ENCODE measurements at regions not wholly inside any gene's neighbourhood (a gene's known extent, or its start where the extent isn't known, plus 50 kb on each side); places are given as distances from the start of the nearest gene placed in this dataset.

DNA sequence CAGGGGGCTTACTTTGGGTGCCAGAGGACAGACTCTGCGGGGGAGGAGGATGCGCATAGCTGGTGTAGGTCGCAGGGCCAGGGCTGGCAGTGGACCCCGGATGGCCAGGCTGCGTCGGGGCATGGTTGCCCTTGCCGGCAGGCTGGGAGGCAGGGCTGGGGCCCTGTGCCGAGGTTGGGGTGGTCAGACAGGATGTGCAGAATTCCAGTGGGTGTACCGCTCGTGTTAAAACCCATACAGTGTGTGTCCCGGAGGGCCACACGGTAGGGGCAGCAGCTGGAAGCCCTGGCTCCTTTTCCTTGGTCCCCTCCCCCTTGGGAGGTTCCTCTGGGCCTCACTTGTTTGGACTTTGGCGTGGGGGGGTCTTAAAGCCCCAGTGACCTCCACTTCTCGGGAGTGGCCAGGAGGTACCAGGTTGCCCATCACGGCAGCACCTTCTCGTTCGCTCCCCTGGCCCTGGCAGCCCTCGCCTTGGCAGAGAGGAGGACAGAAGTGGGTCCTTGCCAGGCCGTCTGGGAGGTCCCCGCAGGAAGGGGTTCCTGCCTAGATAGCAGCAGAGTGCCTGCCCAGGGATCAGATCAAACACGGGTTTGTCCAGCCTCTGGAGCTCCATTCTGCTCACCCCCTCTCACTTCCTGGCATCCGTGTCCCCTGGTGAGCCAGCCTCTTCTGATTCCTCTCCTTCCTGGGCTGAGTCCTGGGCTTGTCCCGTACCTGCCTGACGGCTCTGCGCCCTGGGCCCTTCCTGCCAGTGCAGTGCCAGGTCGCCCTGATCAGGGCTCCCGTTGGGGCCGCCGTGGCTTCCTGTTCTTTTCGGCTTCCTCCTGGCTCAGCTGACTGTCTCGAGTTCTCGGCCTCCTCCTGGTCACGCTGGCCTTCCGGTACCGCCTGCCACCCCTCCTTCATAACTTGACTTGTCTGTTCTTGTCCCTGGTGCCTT, 56.7 kb upstream of the HGFAC start:
- Histone ChIP-seq H3K36me3 (ENCODE audit: insufficient read depth) (no peaks in the 10 kb centered on the region), H3K4me2 (no peak overlapping the region), H4K20me1 (ENCODE audit: insufficient read depth) (no peaks in the 10 kb centered on the region), H3K4me3 (IDR thresholded peaks at IDR 0.05; ENCODE audit: insufficient read depth, low read depth, low read length) (no peak overlapping the region), H2AFZ (ENCODE audit: low read depth) (no peak overlapping the region), H3K9ac (no peak overlapping the region), H3K27ac (no peak overlapping the region), H3K79me2 (ENCODE audit: insufficient read depth, low read depth) (no peaks in the 10 kb centered on the region), H3K4me1 (ENCODE audit: low read depth, poor library complexity, severe bottlenecking) (no peaks in the 10 kb centered on the region), H3K27me3 (ENCODE audit: insufficient read depth, low read depth) (no peaks in the 10 kb centered on the region)
- TF ChIP-seq, protein P1, sequence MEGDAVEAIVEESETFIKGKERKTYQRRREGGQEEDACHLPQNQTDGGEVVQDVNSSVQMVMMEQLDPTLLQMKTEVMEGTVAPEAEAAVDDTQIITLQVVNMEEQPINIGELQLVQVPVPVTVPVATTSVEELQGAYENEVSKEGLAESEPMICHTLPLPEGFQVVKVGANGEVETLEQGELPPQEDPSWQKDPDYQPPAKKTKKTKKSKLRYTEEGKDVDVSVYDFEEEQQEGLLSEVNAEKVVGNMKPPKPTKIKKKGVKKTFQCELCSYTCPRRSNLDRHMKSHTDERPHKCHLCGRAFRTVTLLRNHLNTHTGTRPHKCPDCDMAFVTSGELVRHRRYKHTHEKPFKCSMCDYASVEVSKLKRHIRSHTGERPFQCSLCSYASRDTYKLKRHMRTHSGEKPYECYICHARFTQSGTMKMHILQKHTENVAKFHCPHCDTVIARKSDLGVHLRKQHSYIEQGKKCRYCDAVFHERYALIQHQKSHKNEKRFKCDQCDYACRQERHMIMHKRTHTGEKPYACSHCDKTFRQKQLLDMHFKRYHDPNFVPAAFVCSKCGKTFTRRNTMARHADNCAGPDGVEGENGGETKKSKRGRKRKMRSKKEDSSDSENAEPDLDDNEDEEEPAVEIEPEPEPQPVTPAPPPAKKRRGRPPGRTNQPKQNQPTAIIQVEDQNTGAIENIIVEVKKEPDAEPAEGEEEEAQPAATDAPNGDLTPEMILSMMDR (conservative IDR thresholded peaks at IDR 0.05; ENCODE audit: low read depth, low read length), result no peak

DNA sequence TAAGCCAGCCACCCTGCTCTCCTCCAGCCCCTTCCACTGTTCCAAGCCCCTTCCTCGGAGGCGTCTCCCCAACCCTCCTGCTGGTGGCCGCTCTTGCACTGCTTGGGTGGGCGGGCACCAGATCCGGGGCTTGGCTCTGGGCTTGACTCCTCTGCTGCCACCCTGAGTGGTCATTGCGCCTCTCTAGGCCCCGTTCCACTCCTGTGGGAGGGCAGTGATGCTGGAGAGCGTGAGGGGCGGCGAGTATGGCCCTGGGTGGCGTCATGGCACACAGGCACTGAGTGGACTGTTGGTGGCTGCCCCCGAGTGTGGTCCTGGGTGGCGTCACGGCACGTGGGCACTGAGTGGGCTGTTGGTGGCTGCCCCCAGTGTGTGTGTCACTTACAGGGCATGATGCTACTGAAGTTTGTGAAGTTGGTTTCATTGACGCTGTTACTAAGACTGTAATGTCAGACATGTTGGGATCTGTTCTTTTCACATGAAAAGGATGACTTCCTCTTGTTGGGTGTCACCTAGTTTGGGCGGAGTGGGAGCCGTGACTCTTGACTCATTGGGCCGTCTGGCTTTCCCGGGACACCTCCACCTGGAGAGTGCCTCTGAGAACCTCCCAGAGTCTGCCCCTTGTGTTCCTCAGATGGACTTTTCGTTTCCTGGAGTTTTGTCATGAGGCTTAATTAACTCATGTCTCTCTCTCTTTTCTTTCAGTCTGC, 55.9 kb upstream of the HGFAC start:
- H3K4me3 ChIP-seq (IDR thresholded peaks at IDR 0.05; ENCODE audit: insufficient read depth, low read depth, low read length), result no peak overlapping the region
- H2AFZ ChIP-seq (ENCODE audit: low read depth), result no peak overlapping the region
- TF ChIP-seq, protein P1 (conservative IDR thresholded peaks at IDR 0.05; ENCODE audit: low read depth, low read length), result no peak
- H4K20me1 ChIP-seq (ENCODE audit: insufficient read depth), result no peaks in the 10 kb centered on the region
- no peaks in the 10 kb centered on the region for H3K36me3 ChIP-seq (ENCODE audit: insufficient read depth)
- no peak overlapping the region for H3K27ac ChIP-seq
- H3K4me1 ChIP-seq (ENCODE audit: low read depth, poor library complexity, severe bottlenecking), result no peaks in the 10 kb centered on the region
- H3K27me3 ChIP-seq (ENCODE audit: insufficient read depth, low read depth), result no peaks in the 10 kb centered on the region
- H3K79me2 ChIP-seq (ENCODE audit: insufficient read depth, low read depth), result no peaks in the 10 kb centered on the region
- no peak overlapping the region for H3K4me2 ChIP-seq
- H3K9ac ChIP-seq, result no peak overlapping the region

DNA sequence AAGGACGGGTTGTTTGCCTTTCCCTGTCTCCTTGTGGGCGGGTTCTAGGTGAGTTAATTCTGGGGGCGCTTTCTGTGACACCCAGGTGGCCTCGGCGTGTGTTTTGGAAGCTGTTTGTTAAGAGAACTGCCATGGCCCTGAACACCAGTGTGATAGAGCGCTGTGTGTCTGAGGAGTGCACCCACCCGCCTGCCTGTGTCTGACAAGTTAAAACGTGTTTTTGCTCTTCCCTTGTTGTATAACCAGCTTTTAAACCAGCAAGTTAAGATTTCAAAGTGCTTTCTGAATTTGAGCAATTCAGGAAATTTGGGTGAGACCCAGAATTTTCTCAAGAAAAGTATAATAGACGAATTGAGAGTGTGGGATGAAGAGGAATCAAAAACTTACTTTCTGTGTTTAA, 55.2 kb upstream of the HGFAC start:
- no peaks in the 10 kb centered on the region for H3K27me3 ChIP-seq (ENCODE audit: insufficient read depth, low read depth)
- no peak overlapping the region for H3K4me3 ChIP-seq (IDR thresholded peaks at IDR 0.05; ENCODE audit: insufficient read depth, low read depth, low read length)
- no peak overlapping the region for H3K9ac ChIP-seq
- H3K27ac ChIP-seq, result no peak overlapping the region
- TF ChIP-seq, protein P1 (conservative IDR thresholded peaks at IDR 0.05; ENCODE audit: low read depth, low read length), result no peak
- no peak overlapping the region for H3K4me2 ChIP-seq
- H4K20me1 ChIP-seq (ENCODE audit: insufficient read depth), result no peaks in the 10 kb centered on the region
- no peaks in the 10 kb centered on the region for H3K4me1 ChIP-seq (ENCODE audit: low read depth, poor library complexity, severe bottlenecking)
- no peak overlapping the region for H2AFZ ChIP-seq (ENCODE audit: low read depth)
- no peaks in the 10 kb centered on the region for H3K79me2 ChIP-seq (ENCODE audit: insufficient read depth, low read depth)
- H3K36me3 ChIP-seq (ENCODE audit: insufficient read depth), result no peaks in the 10 kb centered on the region

- no peaks in the 10 kb centered on the region for H4K20me1 ChIP-seq (ENCODE audit: insufficient read depth)
- H3K4me2 ChIP-seq, result no peak overlapping the region
- H3K79me2 ChIP-seq (ENCODE audit: insufficient read depth, low read depth), result no peaks in the 10 kb centered on the region
- no peak overlapping the region for H3K4me3 ChIP-seq (IDR thresholded peaks at IDR 0.05; ENCODE audit: insufficient read depth, low read depth, low read length)
- H3K9ac ChIP-seq, result no peak overlapping the region
- H3K27me3 ChIP-seq (ENCODE audit: insufficient read depth, low read depth), result no peaks in the 10 kb centered on the region
- no peak overlapping the region for H3K27ac ChIP-seq
- no peaks in the 10 kb centered on the region for H3K36me3 ChIP-seq (ENCODE audit: insufficient read depth)
- no peaks in the 10 kb centered on the region for H3K4me1 ChIP-seq (ENCODE audit: low read depth, poor library complexity, severe bottlenecking)
- TF ChIP-seq, protein P1 (conservative IDR thresholded peaks at IDR 0.05; ENCODE audit: low read depth, low read length), result no peak
- H2AFZ ChIP-seq (ENCODE audit: low read depth), result no peak overlapping the region
Observed at GRCh38 chr4:3387154-3387942, 54.4 kb upstream of the HGFAC start.
